ENCODE measurements at regions not wholly inside any gene's neighbourhood (a gene's known extent, or its start where the extent isn't known, plus 50 kb on each side); places are given as distances from the start of the nearest gene placed in this dataset.

DNA sequence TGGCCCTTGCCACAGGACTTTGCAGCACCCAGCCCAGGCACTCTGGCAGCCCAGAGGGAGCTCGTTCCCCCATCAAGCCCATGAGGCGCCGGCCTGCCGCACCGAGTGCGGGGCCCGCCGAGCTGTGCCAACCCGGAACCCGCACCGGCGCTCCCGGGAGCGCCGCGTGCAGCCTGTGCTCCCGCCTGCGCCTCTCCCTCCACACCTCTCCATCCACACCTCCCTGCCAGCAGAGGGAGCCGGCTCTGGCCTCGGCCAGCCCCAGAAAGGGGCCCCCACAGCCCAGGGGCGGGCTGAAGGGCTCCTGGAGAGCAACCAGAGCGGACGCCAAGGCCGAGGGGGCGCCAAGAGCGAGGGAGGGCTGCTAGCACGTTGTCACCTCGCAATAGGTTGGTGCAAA lies 268.8 kb downstream of the MID1IP1 start:
- Mint-ChIP-seq H3K36me3 (ENCODE audit: low read depth) (no peaks in the 10 kb centered on the region), H3K27ac (no peak overlapping the region), H3K27me3 (no peaks in the 10 kb centered on the region), H3K4me3 (no peak overlapping the region), H3K9me3 (no peaks in the 10 kb centered on the region), H3K4me1 (ENCODE audit: low read depth) (no peaks in the 10 kb centered on the region)
- ATAC-seq (no peak), DNase-seq (no peak)
- intact Hi-C loops (cut with micrococcal nuclease): no loop called here
- CTCF ChIA-PET: no interaction called here
- POLR2A ChIA-PET: no interaction called here
- TF ChIP-seq, protein P1, sequence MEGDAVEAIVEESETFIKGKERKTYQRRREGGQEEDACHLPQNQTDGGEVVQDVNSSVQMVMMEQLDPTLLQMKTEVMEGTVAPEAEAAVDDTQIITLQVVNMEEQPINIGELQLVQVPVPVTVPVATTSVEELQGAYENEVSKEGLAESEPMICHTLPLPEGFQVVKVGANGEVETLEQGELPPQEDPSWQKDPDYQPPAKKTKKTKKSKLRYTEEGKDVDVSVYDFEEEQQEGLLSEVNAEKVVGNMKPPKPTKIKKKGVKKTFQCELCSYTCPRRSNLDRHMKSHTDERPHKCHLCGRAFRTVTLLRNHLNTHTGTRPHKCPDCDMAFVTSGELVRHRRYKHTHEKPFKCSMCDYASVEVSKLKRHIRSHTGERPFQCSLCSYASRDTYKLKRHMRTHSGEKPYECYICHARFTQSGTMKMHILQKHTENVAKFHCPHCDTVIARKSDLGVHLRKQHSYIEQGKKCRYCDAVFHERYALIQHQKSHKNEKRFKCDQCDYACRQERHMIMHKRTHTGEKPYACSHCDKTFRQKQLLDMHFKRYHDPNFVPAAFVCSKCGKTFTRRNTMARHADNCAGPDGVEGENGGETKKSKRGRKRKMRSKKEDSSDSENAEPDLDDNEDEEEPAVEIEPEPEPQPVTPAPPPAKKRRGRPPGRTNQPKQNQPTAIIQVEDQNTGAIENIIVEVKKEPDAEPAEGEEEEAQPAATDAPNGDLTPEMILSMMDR (IDR thresholded peaks at IDR 0.05): no peak

DNA sequence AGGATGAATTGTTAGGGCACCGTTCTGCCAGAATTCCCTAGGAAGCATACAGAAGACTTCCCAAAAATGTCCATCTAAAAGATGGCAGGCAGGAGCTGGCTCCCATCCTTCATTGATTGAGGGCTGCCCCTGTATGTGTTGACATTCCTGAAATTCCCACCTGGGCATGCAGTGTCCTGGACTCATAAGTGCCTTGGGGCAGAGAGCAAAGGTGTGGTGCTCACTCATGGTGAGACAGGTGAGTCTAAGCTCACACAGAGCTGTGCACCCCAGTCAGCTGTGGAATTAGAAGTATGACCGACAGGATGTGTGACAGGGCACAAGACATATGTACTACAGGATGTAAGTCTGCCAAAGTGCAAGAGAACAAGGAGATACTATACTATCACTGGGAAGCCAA lies 271.9 kb downstream of the MID1IP1 start:
- Mint-ChIP-seq H3K4me1 (ENCODE audit: low read depth) (no peaks in the 10 kb centered on the region), H3K27me3 (no peaks in the 10 kb centered on the region), H3K4me3 (no peak overlapping the region), H3K9me3 (peaks cover 2% of the 10 kb centered on the region), H3K27ac (no peak overlapping the region), H3K36me3 (ENCODE audit: low read depth) (no peaks in the 10 kb centered on the region)
- ChIA-PET CTCF (no interaction called here), POLR2A (no interaction called here)
- DNase-seq: no peak
- intact Hi-C loops (cut with micrococcal nuclease): no loop called here
- no peak for ATAC-seq
- TF ChIP-seq, protein P1 (IDR thresholded peaks at IDR 0.05): no peak

DNA sequence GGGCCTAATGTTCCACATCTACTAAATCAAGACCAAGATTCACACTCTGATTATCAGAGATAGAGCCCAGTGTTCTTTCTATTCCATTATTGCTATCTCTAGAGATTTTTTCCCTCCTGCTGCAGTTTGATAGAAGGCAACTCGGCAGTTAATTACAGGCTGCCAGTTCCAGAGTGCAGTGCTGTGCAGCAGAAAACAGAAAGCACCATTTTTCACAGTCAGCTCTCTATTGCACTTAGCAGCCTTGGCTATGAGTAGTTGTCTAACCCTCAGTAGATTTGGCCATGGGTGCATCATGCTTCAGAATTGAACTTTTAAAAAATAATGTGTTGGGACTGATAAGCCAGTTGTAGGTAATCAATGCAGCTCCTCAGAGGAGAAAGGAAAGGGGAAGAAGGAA lies 295.3 kb downstream of the MID1IP1 start:
- POLR2A ChIA-PET: no interaction called here
- Mint-ChIP-seq H3K36me3 (ENCODE audit: low read depth) (no peaks in the 10 kb centered on the region), H3K27ac (no peak overlapping the region), H3K4me3 (no peak overlapping the region), H3K4me1 (ENCODE audit: low read depth) (no peaks in the 10 kb centered on the region), H3K9me3 (peaks cover 1% of the 10 kb centered on the region), H3K27me3 (no peaks in the 10 kb centered on the region)
- CTCF ChIA-PET: no interaction called here
- DNase-seq (no peak), ATAC-seq (no peak)
- intact Hi-C loops (cut with micrococcal nuclease): no loop called here
- TF ChIP-seq, protein P1 (IDR thresholded peaks at IDR 0.05): no peak

DNA sequence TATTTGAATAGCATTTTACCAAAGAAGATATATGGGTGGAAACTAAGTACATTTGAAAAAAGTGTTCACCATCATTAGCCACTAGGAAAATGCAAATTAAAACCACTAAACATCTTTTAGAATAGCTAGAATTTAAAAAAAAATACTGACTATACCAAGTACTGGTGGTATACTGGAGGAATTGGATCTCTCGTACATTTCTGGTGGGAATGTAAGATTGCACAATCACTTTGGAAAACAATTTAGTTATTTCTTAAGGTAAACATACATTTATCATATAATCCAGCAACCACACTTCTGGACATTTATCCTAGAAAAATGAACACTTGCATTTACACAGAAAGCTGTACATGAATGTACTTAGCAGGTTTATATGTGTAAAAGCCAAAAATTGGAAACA lies 303.5 kb downstream of the MID1IP1 start:
- H3K9me3 Mint-ChIP-seq: no peaks in the 10 kb centered on the region
- H3K27ac Mint-ChIP-seq: no peak overlapping the region
- H3K27me3 Mint-ChIP-seq: no peaks in the 10 kb centered on the region
- ChIA-PET CTCF (no interaction called here), POLR2A (no interaction called here)
- intact Hi-C loops (cut with micrococcal nuclease): no loop called here
- DNase-seq (no peak), ATAC-seq (no peak)
- no peaks in the 10 kb centered on the region for H3K4me1 Mint-ChIP-seq (ENCODE audit: low read depth)
- TF ChIP-seq, protein P1 (IDR thresholded peaks at IDR 0.05): no peak
- no peaks in the 10 kb centered on the region for H3K36me3 Mint-ChIP-seq (ENCODE audit: low read depth)
- H3K4me3 Mint-ChIP-seq: no peak overlapping the region

DNA sequence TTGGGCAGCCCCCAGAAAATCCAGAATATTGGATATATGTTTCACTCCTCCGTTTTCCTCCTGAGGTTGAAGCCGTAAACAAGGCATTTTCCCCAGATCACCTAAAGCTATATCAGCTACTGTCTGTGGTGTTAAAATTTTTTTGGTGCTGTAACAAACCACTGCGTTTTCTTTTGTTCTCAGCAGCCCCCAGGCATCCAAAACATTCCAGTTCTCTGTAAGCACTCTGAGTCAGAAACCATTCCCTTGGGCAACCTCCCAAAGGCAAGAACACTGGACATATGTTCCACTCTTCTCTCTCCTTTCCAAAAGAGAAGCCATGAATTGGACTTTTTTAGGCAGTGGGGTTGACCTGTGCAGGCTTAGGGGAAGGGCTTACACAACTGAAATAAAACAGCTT lies 310.9 kb downstream of the MID1IP1 start:
- no peak overlapping the region for H3K4me3 Mint-ChIP-seq
- CTCF ChIA-PET: no interaction called here
- no peaks in the 10 kb centered on the region for H3K36me3 Mint-ChIP-seq (ENCODE audit: low read depth)
- POLR2A ChIA-PET: no interaction called here
- intact Hi-C loops (cut with micrococcal nuclease): no loop called here
- ATAC-seq: no peak
- no peak overlapping the region for H3K27ac Mint-ChIP-seq
- no peak for DNase-seq
- H3K9me3 Mint-ChIP-seq: no peaks in the 10 kb centered on the region
- peaks cover 2% of the 10 kb centered on the region for H3K27me3 Mint-ChIP-seq
- TF ChIP-seq, protein P1 (IDR thresholded peaks at IDR 0.05): no peak
- peaks cover 3% of the 10 kb centered on the region for H3K4me1 Mint-ChIP-seq (ENCODE audit: low read depth)
